ENCODE measurements at regions not wholly inside any gene's neighbourhood (a gene's known extent, or its start where the extent isn't known, plus 50 kb on each side); places are given as distances from the start of the nearest gene placed in this dataset.

DNA sequence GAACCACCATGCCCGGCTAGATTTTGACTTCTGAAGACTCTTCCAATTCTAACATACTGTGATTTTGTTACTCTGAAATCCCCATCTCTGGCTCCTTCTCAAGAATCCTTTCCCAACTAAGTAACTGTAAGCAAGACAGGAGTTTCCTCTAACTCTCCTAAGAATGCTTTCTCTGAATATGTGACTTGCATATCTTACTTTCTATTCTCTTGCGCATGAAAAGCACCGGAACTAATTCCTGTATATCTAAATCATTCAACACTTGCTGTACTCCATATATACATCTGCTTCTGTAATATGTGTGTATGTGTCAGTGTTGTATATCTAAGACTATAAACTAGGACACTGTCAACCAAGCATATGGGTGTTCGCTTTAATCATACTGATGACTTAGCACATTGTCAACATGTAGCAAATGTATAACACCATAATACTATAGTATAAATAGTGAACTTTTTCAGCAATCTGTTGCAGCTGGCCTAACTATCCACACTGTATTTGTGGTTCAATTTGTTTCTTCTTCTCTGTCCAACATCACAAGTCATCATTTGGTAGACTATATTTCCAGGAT lies 108.1 kb upstream of the PRDM1 start:
- BruUV-seq (replicated peaks): no TSS peak
- Histone ChIP-seq H3K79me2 (ENCODE audit: low read depth) (no peaks in the 10 kb centered on the region), H3K4me3 (no peak overlapping the region), H4K20me1 (ENCODE audit: insufficient read depth) (no peaks in the 10 kb centered on the region), H3K9me3 (ENCODE audit: insufficient read depth, low read depth) (no peaks in the 10 kb centered on the region; the same call in 1 of the 2 replicates), H3K27ac (no peak overlapping the region), H3F3A (ENCODE audit: insufficient read depth, low read depth) (no peaks in the 10 kb centered on the region), H3K9me2 (ENCODE audit: insufficient read depth) (no peaks in the 10 kb centered on the region), H3K27me3 (ENCODE audit: insufficient read depth, low read depth) (no peaks in the 10 kb centered on the region), H3K4me2 (no peak overlapping the region), H3K36me3 (ENCODE audit: low read depth) (no peaks in the 10 kb centered on the region), H3K4me1 (replicated peaks; ENCODE audit: insufficient read depth) (no peaks in the 10 kb centered on the region), H2AFZ (no peak overlapping the region)
- intact Hi-C loops (cut with micrococcal nuclease; ENCODE audit: unreplicated experiment): no loop called here
- ChIA-PET POLR2A (ENCODE audit: unreplicated experiment) (no interaction called here), CTCF (no interaction called here)
- no peak for DNase-seq
- TF ChIP-seq, protein P1, sequence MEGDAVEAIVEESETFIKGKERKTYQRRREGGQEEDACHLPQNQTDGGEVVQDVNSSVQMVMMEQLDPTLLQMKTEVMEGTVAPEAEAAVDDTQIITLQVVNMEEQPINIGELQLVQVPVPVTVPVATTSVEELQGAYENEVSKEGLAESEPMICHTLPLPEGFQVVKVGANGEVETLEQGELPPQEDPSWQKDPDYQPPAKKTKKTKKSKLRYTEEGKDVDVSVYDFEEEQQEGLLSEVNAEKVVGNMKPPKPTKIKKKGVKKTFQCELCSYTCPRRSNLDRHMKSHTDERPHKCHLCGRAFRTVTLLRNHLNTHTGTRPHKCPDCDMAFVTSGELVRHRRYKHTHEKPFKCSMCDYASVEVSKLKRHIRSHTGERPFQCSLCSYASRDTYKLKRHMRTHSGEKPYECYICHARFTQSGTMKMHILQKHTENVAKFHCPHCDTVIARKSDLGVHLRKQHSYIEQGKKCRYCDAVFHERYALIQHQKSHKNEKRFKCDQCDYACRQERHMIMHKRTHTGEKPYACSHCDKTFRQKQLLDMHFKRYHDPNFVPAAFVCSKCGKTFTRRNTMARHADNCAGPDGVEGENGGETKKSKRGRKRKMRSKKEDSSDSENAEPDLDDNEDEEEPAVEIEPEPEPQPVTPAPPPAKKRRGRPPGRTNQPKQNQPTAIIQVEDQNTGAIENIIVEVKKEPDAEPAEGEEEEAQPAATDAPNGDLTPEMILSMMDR (conservative IDR thresholded peaks at IDR 0.05): no peak
- TF ChIP-seq EZH2 (IDR thresholded peaks at IDR 0.05; ENCODE audit: low read depth): no peak

GRCh38 chr6:105974986-105975385 lies 111.2 kb upstream of the PRDM1 start:
- Histone ChIP-seq H3K4me2 (no peak overlapping the region), H3K4me1 (replicated peaks; ENCODE audit: insufficient read depth) (no peaks in the 10 kb centered on the region), H4K20me1 (ENCODE audit: insufficient read depth) (no peaks in the 10 kb centered on the region), H3K27ac (no peak overlapping the region), H3K9me2 (ENCODE audit: insufficient read depth) (no peaks in the 10 kb centered on the region), H3K36me3 (ENCODE audit: low read depth) (no peaks in the 10 kb centered on the region), H3K79me2 (ENCODE audit: low read depth) (no peaks in the 10 kb centered on the region), H3K9me3 (ENCODE audit: insufficient read depth, low read depth) (peaks cover 15% of the 10 kb centered on the region; the same call in 1 of the 2 replicates), H3F3A (ENCODE audit: insufficient read depth, low read depth) (no peaks in the 10 kb centered on the region), H3K27me3 (ENCODE audit: insufficient read depth, low read depth) (no peaks in the 10 kb centered on the region), H2AFZ (no peak overlapping the region), H3K4me3 (no peak overlapping the region)
- no TSS peak for BruUV-seq (replicated peaks)
- DNase-seq: no peak
- intact Hi-C loops (cut with micrococcal nuclease; ENCODE audit: unreplicated experiment): no loop called here
- CTCF ChIA-PET: no interaction called here
- no peak for TF ChIP-seq EZH2 (IDR thresholded peaks at IDR 0.05; ENCODE audit: low read depth)
- TF ChIP-seq, protein P1 (conservative IDR thresholded peaks at IDR 0.05): no peak
- POLR2A ChIA-PET (ENCODE audit: unreplicated experiment): no interaction called here

GRCh38 chr6:105972440-105972839 lies 113.7 kb upstream of the PRDM1 start:
- peaks cover 15% of the 10 kb centered on the region; the same call in 1 of the 2 replicates for H3K9me3 ChIP-seq (ENCODE audit: insufficient read depth, low read depth)
- TF ChIP-seq EZH2 (IDR thresholded peaks at IDR 0.05; ENCODE audit: low read depth): no peak
- TF ChIP-seq, protein P1 (conservative IDR thresholded peaks at IDR 0.05): no peak
- H3K27ac ChIP-seq: no peak overlapping the region
- H4K20me1 ChIP-seq (ENCODE audit: insufficient read depth): no peaks in the 10 kb centered on the region
- H2AFZ ChIP-seq: no peak overlapping the region
- ChIA-PET POLR2A (ENCODE audit: unreplicated experiment) (no interaction called here), CTCF (no interaction called here)
- H3K9me2 ChIP-seq (ENCODE audit: insufficient read depth): no peaks in the 10 kb centered on the region
- no peak overlapping the region for H3K4me2 ChIP-seq
- no TSS peak for BruUV-seq (replicated peaks)
- H3K27me3 ChIP-seq (ENCODE audit: insufficient read depth, low read depth): no peaks in the 10 kb centered on the region
- no peaks in the 10 kb centered on the region for H3K36me3 ChIP-seq (ENCODE audit: low read depth)
- intact Hi-C loops (cut with micrococcal nuclease; ENCODE audit: unreplicated experiment): no loop called here
- peaks cover 6% of the 10 kb centered on the region; the same call in 1 of the 2 replicates for H3K4me1 ChIP-seq (replicated peaks; ENCODE audit: insufficient read depth)
- no peaks in the 10 kb centered on the region for H3K79me2 ChIP-seq (ENCODE audit: low read depth)
- peaks cover 5% of the 10 kb centered on the region; the same call in 1 of the 2 replicates for H3F3A ChIP-seq (ENCODE audit: insufficient read depth, low read depth)
- no peak for DNase-seq
- H3K4me3 ChIP-seq: no peak overlapping the region

Measured in PC-9 (cell line).